ENCODE measurements at regions not wholly inside any gene's neighbourhood (a gene's known extent, or its start where the extent isn't known, plus 50 kb on each side); places are given as distances from the start of the nearest gene placed in this dataset.

GRCh38 chr15:85967553-85967952, 112.1 kb upstream of the AGBL1 start:
- DNase-seq (no peak), ATAC-seq (ENCODE audit: poor library complexity) (no peak)
- intact Hi-C loops (cut with DNase I) = no loop called here

GRCh38 chr15:85972805-85973540, 106.7 kb upstream of the AGBL1 start:
- DNase-seq = no peak
- intact Hi-C loops (cut with DNase I) = no loop called here
- ATAC-seq (ENCODE audit: poor library complexity) = no peak

DNA sequence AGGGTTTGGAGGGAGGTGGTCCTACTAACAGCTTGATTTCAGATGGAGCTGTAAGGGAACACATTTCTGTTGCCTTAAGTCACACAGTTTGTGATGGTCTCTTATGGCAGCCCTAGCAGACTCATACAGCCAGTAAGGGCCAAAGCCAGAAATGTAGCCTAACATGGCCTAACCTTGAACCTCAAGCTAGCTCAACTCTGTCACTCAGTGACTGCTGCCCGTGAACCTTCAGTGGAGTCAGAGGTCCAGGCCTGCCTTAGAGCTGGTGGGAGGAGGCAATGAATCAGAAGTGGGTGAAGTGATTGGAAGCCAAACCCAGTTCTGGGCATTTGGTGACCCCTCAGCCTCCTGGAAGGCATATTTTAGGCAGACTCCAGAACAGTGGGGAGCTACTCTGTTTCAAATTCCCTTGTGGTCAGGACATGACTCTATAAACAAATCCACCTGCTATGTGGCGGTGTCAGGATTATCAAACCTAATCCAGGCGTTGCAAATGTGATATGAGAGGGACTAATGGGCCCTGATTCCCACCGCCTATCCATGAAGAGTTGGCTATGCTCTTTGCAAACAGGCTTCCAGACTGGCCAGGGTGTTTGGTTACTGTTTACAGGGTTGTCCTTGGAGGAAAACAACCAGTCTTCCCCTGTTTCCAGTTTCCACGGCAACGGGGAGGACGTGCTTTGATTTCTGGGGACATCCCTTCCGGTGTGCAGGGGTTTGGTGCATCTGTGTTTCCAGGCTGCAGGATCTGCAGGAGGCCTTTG, 105.9 kb upstream of the AGBL1 start:
- intact Hi-C loops (cut with DNase I) = no loop called here
- DNase-seq (no peak), ATAC-seq (ENCODE audit: poor library complexity) (no peak)

- ATAC-seq (ENCODE audit: poor library complexity) = no peak
- no peak for DNase-seq
- intact Hi-C loops (cut with DNase I) = no loop called here
These were observed 105.3 kb upstream of the AGBL1 start for GRCh38 chr15:85974348-85974705.

DNA sequence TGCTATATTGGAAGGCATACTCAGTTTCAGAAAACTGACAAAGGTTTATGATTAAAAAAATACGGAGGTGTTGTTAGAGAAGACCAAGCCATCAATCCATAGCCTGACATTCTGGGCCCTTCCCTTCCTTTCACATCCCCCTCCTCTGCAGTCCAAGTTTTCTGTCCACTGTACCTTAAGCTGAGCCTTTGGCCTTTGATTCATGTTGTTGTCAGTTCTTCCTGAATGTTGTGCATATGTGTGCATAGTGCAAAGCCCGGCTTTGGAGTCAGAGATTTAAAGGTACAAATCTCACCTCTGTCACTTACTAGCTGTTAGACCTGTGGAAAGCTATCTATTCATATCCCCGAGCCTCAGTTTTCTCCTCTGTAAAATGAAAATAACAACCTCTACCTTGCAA, 104.9 kb upstream of the AGBL1 start:
- DNase-seq (no peak), ATAC-seq (ENCODE audit: poor library complexity) (no peak)
- intact Hi-C loops (cut with DNase I) = no loop called here

GRCh38 chr15:85976102-85976501, 103.6 kb upstream of the AGBL1 start:
- no peak for DNase-seq
- intact Hi-C loops (cut with DNase I) = no loop called here
- no peak for ATAC-seq (ENCODE audit: poor library complexity)

GRCh38 chr15:85976986-85977385, 102.7 kb upstream of the AGBL1 start:
- DNase-seq (no peak), ATAC-seq (ENCODE audit: poor library complexity) (no peak)
- intact Hi-C loops (cut with DNase I) = no loop called here

- no peak for ATAC-seq (ENCODE audit: poor library complexity)
- intact Hi-C loops (cut with DNase I) = no loop called here
- DNase-seq = no peak
These were observed 102.1 kb upstream of the AGBL1 start for GRCh38 chr15:85977586-85977985.

- intact Hi-C loops (cut with DNase I) = no loop called here
- DNase-seq (no peak), ATAC-seq (ENCODE audit: poor library complexity) (no peak)
These were observed 99.7 kb upstream of the AGBL1 start for GRCh38 chr15:85979929-85980328.

DNA sequence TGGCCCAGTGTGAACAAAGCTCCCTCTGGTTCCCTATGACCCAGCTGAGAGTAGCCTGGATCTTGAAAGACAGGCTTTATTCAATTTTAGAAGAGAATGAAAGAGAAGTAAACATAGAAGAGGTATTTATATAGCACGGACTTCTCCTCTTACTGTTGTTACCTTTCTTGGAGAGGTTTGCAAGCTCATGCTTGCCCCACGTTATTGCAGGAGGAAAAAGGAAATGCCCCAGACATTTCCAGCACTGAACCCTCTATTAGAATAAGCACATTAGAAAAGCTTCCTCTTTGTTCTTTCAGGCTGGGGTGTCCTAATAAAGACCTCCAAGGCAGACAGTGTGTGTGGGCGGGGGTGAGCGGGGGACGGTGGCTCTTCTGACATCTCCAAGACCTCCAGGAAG, 98.7 kb upstream of the AGBL1 start:
- ATAC-seq (ENCODE audit: poor library complexity) = no peak
- DNase-seq = no peak
- intact Hi-C loops (cut with DNase I) = no loop called here

DNA sequence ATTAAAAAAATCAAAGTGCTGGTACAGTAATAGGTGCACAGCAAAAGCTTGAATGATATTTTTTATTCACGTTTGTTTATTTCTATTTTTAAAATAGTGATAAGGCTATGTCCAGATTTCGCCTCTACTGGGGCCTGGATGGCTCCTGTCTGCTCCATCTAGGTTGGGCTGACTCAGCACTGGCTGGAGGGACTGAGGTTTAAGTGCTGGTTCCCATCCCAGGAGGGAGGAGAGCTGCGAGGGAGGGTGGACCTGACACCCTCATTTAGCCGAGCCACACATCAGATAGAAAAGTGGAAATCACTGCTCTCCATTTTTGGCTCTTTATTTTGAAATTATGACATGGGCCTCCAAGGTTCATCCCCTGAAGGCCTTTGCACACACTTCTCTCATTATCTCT, 95.4 kb upstream of the AGBL1 start:
- DNase-seq (no peak), ATAC-seq (ENCODE audit: poor library complexity) (no peak)
- intact Hi-C loops (cut with DNase I) = no loop called here

DNA sequence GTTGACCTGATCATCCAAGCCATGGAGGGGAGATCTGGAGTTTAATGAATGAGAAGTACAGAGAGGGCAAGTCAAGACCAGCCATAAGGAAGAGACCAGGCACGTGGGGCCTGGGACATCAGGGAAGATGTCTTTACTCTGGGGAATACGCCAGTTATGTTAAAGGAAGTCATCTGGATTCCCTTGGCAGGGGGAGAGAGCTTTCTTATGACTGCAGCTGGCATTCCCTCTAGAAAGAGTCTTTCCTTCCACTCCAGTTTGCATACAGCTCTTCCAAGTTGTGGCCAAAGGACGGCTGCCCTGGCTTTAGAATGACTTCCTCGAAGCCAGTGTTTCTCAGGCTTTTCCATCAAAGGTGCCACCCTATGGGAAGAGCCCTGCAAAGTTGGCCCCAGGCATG, 93.6 kb upstream of the AGBL1 start:
- ATAC-seq (ENCODE audit: poor library complexity) = no peak
- intact Hi-C loops (cut with DNase I) = no loop called here
- DNase-seq = no peak

DNA sequence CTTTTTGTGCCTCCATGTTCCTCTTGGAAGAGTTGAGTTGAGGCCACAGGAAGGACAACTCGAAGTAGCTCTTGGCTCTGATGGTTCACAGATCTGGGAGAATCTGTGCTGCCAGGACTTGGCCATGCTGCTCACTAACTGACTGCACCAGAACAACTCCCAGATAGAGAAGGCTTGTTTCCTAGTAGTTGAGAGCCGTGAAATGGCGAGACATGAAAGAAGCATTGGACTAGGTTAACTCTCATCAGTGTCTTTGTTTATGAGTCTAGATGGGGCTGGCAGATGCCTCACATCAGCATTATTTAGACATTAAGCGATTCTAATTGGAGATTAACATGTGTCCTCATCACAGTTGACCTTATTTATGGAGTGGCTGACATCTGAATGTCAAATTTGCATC, 92.9 kb upstream of the AGBL1 start:
- ATAC-seq (ENCODE audit: poor library complexity) (no peak), DNase-seq (no peak)
- intact Hi-C loops (cut with DNase I) = no loop called here

DNA sequence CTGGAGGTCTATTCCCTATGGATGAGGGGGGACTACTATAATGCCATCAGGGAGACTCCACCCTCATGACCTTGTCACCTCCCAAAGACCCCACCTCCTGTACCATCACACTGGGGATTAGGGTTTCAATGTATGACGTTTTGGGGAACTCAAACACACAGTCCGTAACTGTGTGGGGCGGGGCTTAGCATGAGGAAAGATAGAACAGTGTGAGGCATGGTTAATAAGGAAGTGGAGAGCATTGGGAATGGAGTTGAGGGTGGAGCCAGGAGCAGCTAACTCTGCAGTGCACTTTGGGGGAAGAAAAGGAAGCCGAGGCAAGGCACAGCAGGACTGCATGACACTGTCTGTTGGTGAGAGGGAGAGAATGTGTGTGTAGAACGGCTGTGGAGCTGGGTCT, 90.9 kb upstream of the AGBL1 start:
- intact Hi-C loops (cut with DNase I) = no loop called here
- ATAC-seq (ENCODE audit: poor library complexity) = no peak

GRCh38 chr15:85992224-85992623, 87.4 kb upstream of the AGBL1 start:
- ATAC-seq (ENCODE audit: poor library complexity) = no peak
- DNase-seq = no peak
- intact Hi-C loops (cut with DNase I) = no loop called here

More for the DNA sequence above, 90.9 kb upstream of the AGBL1 start:
- DNase-seq = no peak

GRCh38 chr15:85993116-85993515, 86.6 kb upstream of the AGBL1 start:
- no peak for DNase-seq
- intact Hi-C loops (cut with DNase I) = no loop called here

DNA sequence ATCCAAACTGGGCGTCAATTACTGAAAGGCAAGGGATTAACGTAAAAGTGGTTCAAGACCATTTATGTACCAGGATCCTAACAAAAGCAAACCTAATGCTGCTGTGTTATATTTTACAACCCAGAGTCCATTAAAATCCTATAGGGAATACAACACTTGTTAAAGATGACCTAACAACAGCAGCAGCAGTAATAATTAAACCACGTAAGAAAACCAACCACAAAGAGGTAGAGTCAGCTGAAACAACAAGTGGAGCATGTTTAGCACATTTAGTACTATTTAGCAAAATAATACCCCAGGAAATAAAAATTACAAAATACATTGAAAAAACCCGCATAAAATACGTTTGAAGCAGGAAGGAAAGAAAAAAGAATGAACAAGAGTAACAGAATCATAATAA, 82.1 kb upstream of the AGBL1 start:
- intact Hi-C loops (cut with DNase I) = no loop called here

More at GRCh38 chr15:85993116-85993515, 86.6 kb upstream of the AGBL1 start:
- ATAC-seq (ENCODE audit: poor library complexity) = no peak

GRCh38 chr15:85999658-86000057, 80.0 kb upstream of the AGBL1 start:
- ATAC-seq (ENCODE audit: poor library complexity) (no peak), DNase-seq (no peak)
- intact Hi-C loops (cut with DNase I) = no loop called here

More for the DNA sequence above, 82.1 kb upstream of the AGBL1 start:
- no peak for DNase-seq
- ATAC-seq (ENCODE audit: poor library complexity) = no peak

DNA sequence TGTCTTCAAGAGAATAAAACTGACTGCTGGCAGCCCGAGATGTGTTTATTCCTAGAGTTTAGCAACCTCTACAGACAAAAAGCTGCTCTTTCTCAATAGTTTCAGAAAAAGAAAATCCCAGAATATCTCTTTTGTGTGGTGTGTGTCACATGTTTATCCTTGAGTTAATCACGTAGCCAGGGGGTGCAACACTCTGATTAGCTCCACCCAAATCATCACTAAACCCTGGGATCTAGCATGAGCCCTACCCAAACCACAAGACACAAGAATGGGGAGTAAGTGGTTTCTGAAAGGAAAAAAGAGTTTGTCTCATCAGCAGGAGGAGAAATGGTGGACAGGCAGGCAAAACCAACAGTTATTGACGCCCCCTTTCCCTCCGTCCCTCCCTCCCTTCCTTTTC, 78.5 kb upstream of the AGBL1 start:
- DNase-seq (no peak), ATAC-seq (ENCODE audit: poor library complexity) (no peak)
- intact Hi-C loops (cut with DNase I) = no loop called here

GRCh38 chr15:86002444-86002843, 77.2 kb upstream of the AGBL1 start:
- no peak for DNase-seq
- no peak for ATAC-seq (ENCODE audit: poor library complexity)
- intact Hi-C loops (cut with DNase I) = no loop called here

DNA sequence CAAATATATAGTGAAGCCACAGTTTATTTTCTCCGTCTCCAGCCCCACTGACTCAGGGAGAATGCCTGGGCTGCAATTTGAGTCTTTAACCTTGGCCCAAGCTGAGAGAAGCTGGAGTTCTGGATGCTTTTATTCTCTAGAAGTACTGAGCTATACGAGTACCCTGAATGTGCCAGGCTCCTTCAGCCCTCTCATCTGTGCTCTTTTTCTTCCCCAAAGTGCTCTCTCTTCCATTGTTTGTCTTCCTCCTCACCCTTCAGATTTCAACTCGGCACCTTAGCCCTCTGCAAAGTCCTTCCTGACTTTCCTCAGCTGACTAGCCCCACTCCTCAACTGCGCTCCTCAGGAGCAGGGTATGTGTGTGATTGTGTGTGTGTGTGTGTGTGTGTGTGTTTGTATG, 75.6 kb upstream of the AGBL1 start:
- intact Hi-C loops (cut with DNase I) = no loop called here
- ATAC-seq (ENCODE audit: poor library complexity) (no peak), DNase-seq (no peak)

Measured in Right ventricle myocardium superior (tissue), 1 donor.